HG03159 (cell line): ENCODE measurements at regions not wholly inside any gene's neighbourhood (a gene's known extent, or its start where the extent isn't known, plus 50 kb on each side); places are given as distances from the start of the nearest gene placed in this dataset.

Experiments
- ATAC-seq: cut with Tn5 transposase; IDR thresholded peaks from one replicate; pipeline ENCODE4 v1.9.1; 2021; ENCODE audit warnings: mild to moderate bottlenecking, moderate library complexity; ENCODE audit not compliant: unreplicated experiment

GRCh38 chr2:15701341-15701907, 109.8 kb downstream of the DDX1 start:
- ATAC-seq = no peak

- no peak for ATAC-seq
Observed at GRCh38 chr2:15701991-15702390, 110.3 kb downstream of the DDX1 start.

- no peak for ATAC-seq
Observed at GRCh38 chr2:15702452-15702851, 110.8 kb downstream of the DDX1 start.

- no peak for ATAC-seq
Observed at GRCh38 chr2:15703365-15703869, 111.7 kb downstream of the DDX1 start.

- ATAC-seq = no peak
Observed at GRCh38 chr2:15704086-15704787, 112.6 kb downstream of the DDX1 start.

GRCh38 chr2:15704788-15705115, 113.1 kb downstream of the DDX1 start:
- no peak for ATAC-seq

GRCh38 chr2:15705310-15705709, 113.6 kb downstream of the DDX1 start:
- no peak for ATAC-seq

GRCh38 chr2:15705839-15706386, 114.2 kb downstream of the DDX1 start:
- no peak for ATAC-seq

- no peak for ATAC-seq
Observed at GRCh38 chr2:15706424-15706823, 114.8 kb downstream of the DDX1 start.

- no peak for ATAC-seq
Observed at GRCh38 chr2:15706986-15707632, 115.4 kb downstream of the DDX1 start.

GRCh38 chr2:15708161-15708560, 116.5 kb downstream of the DDX1 start:
- no peak for ATAC-seq

- no peak for ATAC-seq
Observed at GRCh38 chr2:15708865-15709820, 117.5 kb downstream of the DDX1 start.

GRCh38 chr2:15711126-15711860, 119.6 kb downstream of the DDX1 start:
- no peak for ATAC-seq

GRCh38 chr2:15712551-15713342, 121.1 kb downstream of the DDX1 start:
- no peak for ATAC-seq

- no peak for ATAC-seq
Observed at GRCh38 chr2:15713475-15713874, 121.8 kb downstream of the DDX1 start.

- ATAC-seq = no peak
Observed at GRCh38 chr2:15714002-15714401, 122.3 kb downstream of the DDX1 start.

GRCh38 chr2:15714609-15715008, 122.9 kb downstream of the DDX1 start:
- ATAC-seq = no peak

- no peak for ATAC-seq
Observed at GRCh38 chr2:15715596-15715995, 123.9 kb downstream of the DDX1 start.
